DMS53 treated with DMSO at 0.1 percent for 48 hours (cell line): ENCODE measurements at regions not wholly inside any gene's neighbourhood (a gene's known extent, or its start where the extent isn't known, plus 50 kb on each side); places are given as distances from the start of the nearest gene placed in this dataset.
"Not testable (repeated sequence)": the region's sequence is repeated elsewhere in the genome, so short reads cannot be mapped to it uniquely, and the experiment has no call there.

Experiments
- DNase-seq: peaks from one replicate; lab custom pipeline; 2025; ENCODE audit not compliant: unreplicated experiment; lab: John Stamatoyannopoulos, UW

DNA sequence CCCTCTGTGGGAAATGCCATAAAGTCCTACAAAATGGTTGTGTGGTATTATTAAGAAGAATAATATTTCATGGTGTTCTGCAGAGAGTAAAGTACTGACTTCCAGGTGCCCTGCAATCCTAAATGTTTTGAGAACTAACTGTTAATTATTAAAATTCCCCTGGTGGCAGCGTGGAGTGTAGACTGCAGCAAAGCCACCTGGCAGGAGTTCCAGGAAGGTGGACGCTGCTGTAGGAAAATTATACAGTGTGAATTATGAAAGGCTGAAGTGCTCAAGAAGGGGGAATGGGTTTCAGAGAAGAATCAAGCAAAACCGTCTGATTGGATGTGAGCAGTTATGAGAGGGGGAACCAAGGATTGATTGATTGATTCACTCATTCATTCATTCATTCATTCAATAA is 572.4 kb upstream of the PPP2R3A start:
- no peak for DNase-seq

- no peak for DNase-seq
Observed at GRCh38 chr3:135393898-135394525, 571.5 kb upstream of the PPP2R3A start.

GRCh38 chr3:135412475-135412874 is 553.1 kb upstream of the PPP2R3A start:
- DNase-seq, result no peak

DNA sequence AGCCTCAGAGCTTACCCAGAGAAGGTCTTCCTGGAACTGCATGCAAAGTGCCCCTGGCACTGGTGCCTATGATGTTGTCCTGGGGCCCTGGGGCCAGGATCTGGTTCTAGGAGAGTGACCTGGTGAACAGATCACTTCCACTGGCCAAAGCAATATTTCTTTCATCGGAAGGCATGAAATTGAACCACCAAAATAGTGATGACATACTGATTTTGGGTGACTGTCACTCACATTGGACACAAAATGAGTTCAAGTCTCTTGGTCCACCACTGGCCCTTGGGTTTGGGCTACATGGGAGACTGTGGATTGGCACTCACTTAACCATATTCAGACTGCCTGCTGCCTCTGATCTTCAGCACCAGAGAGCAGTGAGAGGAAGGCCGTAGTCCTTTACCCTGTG is 549.3 kb upstream of the PPP2R3A start:
- DNase-seq, result no peak

DNA sequence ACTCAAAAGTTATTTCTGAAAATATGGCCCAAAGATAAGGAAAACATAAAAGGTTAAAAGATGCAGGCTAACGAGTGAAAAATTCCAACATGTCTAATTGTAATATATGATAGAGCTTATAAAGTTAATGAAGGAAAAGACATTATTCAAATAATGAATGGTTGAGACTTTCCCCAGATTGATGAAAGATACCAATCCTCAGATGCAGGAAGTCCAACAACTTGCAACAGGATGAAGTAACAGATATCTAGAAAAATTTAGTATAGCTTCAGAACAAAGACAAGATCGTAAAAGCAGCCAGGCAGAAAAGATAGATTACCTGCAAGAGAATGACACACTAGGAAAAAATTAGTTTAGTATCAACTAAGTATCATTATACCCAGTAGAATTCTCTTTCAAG is 546.4 kb upstream of the PPP2R3A start:
- DNase-seq, result no peak

DNA sequence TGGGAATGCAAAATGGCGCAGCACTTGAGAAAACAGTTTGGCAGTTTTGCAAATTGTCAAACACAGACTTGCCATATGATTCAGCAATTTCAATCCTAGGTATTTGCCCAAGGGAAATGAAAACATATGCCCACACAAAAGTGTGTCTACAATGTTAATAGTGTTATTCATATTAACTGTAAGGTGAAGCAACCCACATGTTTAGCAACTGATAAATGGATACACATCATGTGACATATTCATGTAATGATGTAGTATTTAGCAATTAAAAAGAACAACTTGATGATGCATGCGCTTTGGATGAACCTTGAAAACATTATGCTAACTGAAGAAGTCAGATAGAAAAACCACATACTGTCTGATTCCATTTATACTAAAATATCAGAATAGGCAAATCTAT is 539.0 kb upstream of the PPP2R3A start:
- DNase-seq, result no peak

DNA sequence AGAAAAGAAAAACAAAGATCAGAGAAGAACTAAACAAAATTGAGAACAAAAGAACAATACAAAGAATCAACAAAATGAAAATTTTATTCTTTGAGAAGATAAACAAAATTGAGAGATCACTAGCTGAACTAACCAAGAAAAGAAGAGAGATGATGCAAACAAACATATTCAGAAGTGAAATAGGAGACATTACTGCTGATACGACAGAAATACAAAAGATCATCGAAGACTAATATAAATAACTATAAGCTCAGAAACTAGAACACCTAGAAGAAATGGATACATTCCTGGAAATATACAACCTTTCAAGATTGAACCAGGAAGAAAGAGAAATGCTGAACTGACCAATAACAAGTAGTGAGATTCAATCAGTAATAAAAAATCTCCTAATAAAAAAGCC is 533.1 kb upstream of the PPP2R3A start:
- DNase-seq, result no peak

DNA sequence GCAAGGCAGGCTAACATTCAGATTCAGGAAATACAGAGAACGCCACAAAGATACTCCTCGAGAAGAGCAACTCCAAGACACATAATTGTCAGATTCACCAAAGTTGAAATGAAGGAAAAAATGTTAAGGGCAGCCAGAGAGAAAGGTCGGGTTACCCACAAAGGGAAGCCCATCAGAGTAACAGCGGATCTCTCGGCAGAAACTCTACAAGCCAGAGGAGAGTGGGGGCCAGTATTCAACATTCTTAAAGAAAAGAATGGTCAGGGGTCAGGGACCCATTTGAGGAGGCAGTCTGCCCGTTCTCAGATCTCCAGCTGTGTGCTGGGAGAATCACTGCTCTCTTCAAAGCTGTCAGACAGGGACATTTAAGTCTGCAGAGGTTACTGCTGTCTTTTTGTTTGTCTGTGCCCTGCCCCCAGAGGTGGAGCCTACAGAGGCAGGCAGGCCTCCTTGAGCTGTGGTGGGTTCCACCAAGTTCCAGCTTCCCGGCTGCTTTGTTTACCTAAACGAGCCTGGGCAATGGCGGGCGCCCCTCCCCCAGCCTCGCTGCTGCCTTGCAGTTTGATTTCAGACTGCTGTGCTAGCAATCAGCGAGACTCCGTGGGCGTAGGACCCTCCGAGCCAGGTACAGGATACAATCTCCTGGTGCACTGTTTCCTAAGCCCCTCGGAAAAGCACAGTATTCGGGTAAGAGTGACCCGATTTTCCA is 526.5 kb upstream of the PPP2R3A start:
- not testable (repeated sequence) for DNase-seq

- not testable (repeated sequence) for DNase-seq
Observed at GRCh38 chr3:135439632-135440031, 525.9 kb upstream of the PPP2R3A start.

- no peak for DNase-seq
Observed at GRCh38 chr3:135440233-135440632, 525.3 kb upstream of the PPP2R3A start.

DNA sequence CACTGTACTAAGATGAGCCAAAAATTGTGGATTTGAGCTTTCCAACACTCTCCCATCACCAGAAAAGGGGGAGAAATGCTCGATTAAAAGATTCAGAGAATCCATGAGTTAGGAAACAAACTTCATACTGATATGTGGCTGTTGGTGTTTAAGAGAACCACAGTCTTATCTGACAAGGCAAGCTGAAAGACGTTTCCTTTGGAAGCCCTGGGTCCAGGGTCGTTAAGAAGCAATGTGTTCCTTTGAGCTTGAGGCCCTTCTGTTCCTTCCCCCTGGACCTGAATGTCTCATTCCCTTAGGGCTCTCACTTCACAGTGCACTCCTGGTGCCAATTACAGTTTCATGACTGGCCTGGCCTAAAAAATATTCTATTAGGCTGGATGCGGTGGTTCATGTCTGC is 524.8 kb upstream of the PPP2R3A start:
- DNase-seq, result no peak

DNA sequence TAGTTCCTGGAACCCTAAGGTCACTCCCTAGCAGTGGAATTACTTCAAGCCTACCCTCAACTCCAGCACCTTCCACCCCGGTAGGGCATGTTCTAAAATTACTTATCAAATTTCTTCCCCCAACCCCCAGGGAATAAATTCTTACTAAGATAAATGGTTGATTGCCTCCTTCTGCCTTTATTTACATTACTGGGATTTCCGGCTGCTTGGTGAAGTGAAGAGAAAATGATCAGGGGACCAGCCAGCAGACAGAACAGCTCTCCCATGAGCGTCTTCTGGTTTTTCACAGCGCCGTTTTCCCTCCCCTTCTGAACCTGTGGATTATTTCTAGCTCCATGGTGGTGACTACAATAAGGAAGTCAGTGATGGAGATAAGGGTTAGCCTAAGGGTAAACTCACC is 521.5 kb upstream of the PPP2R3A start:
- DNase-seq, result no peak

GRCh38 chr3:135447483-135447882 is 518.0 kb upstream of the PPP2R3A start:
- DNase-seq, result no peak

DNA sequence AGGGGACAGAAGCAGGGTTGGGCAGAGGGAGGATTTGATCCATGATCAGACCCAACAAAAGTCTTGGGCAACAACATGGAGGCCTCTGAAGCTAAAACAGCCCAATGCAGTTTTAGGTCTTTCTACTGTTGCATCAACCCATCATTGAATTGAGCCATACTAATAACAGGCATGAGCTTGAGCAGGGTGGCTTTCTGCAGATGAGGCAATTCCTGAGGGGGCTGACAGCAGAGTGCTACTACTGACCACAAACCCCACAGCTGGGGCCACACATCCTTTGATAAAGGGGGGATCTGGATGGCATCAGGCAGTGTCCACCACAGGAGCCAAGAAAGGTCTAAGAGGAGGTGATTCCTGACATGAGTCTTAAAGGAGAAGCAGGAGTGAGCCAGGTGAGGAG is 517.0 kb upstream of the PPP2R3A start:
- DNase-seq, result no peak

GRCh38 chr3:135449046-135449445 is 516.5 kb upstream of the PPP2R3A start:
- no peak for DNase-seq

GRCh38 chr3:135451037-135451785 is 514.3 kb upstream of the PPP2R3A start:
- no peak for DNase-seq

DNA sequence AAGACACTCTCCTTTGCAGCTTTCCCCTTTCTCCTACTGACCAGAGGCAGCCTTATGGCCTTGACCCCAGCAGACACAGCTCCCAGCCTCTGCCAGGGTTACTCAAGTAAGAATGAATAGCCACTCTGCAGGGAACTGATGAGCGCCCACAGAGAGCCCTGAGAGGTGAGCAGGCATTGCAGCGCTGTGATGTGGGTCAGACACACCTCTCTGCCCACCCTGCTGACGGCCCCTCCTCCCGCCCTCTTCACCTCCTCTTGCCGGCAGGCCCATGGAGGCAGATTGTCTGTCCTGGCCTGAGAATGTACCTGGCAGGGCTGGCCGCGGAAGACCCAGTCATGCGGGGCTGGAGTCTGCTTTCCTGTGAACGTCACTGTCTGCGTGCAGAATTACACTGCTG is 512.6 kb upstream of the PPP2R3A start:
- DNase-seq, result no peak

DNA sequence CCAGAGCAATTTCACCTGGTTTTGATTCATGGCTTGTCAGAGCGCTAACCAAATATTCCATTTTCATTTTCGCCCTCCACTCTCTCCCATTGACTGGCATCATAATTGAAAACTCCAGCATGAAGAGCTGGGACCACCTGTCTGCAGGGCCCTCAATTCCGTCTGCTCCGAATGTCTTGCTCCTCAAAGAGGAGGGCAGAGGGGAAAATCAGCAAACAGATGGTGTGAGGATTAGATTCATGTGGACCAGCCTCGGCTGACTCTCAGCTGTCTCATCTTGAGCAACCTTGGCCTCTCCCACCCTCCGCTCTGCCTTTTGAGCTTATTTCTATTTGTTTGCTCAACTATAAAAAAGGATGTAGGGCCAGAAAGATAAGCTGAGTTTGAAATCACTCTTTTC is 512.2 kb upstream of the PPP2R3A start:
- DNase-seq, result no peak

DNA sequence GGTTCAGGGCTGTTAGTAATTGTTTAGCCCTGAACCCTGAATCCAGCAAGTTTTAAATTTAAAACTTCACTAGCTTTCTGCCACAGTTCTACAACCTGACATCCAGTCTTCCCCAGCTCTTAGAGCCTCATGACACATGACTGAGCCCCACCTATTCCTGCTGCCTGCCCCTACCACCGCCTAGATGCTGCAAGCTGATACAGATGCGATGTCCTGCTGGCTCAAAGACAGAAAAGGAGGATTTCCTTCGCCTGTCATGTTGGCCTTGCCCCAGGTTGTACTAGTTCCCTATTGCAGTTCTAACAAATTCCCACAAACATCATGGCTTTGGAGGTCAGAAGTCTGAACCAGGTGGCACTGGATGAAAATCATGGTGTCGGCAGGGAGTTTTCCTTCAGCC is 510.6 kb upstream of the PPP2R3A start:
- no peak for DNase-seq

GRCh38 chr3:135456108-135456790 is 509.3 kb upstream of the PPP2R3A start:
- no peak for DNase-seq

DNA sequence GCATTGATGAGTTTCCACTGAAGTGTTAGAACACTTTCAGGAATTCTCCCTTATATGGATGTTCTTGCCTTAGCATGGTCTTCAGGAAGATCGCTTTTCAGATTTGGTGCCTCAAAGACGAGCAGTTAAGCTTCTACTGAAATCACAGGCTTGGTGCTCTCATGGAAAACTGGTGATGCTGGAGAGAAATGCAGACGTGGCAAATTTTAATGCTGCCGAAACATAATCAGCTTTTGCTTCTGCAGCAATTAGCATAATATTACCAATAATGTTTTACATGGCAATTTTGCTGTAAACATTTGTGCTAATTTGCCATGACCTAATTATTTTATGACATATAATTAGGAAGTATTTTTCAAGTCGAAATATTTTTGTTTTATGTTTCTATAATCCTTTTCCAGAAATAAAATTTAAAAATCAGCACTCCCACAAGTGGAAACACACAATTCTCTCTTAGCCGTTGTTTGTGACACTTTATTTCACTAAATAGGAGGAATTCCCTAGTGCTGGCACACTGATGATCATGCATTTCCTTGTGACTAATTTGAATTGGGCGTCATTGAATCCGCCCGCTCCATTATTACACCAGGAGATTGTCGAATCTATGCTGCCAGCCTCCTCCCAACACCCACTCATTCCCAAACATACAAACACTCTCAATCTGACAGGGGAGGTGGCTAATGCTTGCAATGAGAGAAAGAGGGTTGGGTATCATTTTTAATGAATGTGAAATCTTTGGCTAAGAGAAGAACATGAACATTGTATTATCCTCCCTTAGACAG is 506.8 kb upstream of the PPP2R3A start:
- DNase-seq, result no peak
